Ishikawa (cell line): ENCODE measurements at regions not wholly inside any gene's neighbourhood (a gene's known extent, or its start where the extent isn't known, plus 50 kb on each side); places are given as distances from the start of the nearest gene placed in this dataset.

Experiments
- CEBPB ChIP-seq: IDR thresholded peaks from 2 replicates; pipeline ENCODE4 v1.6.1; 2012
- CREB1 ChIP-seq: IDR thresholded peaks from 2 replicates; pipeline ENCODE4 v1.6.1; 2012; ENCODE audit warnings: low read depth
- EGR1 ChIP-seq: IDR thresholded peaks from 2 replicates; pipeline ENCODE4 v1.6.1; 2012
- EP300 ChIP-seq: IDR thresholded peaks from 2 replicates; pipeline ENCODE4 v1.6.1; 2012; ENCODE audit warnings: borderline replicate concordance
- FOXM1 ChIP-seq: IDR thresholded peaks from 2 replicates; pipeline ENCODE4 v1.6.1; 2012; ENCODE audit warnings: low read depth, borderline replicate concordance
- NFIC ChIP-seq: IDR thresholded peaks from 2 replicates; pipeline ENCODE4 v1.6.1; 2012
- RAD21 ChIP-seq: IDR thresholded peaks from 2 replicates; pipeline ENCODE4 v1.6.1; 2012; ENCODE audit warnings: low read depth
- TAF1 ChIP-seq: IDR thresholded peaks from 2 replicates; pipeline ENCODE4 v1.6.1; 2012; ENCODE audit warnings: low read depth, mild to moderate bottlenecking
- TCF12 ChIP-seq: IDR thresholded peaks from 2 replicates; pipeline ENCODE4 v1.6.1; 2012; ENCODE audit warnings: low read depth
- TEAD4 ChIP-seq: IDR thresholded peaks from 2 replicates; pipeline ENCODE4 v1.6.1; 2012
- YY1 ChIP-seq: IDR thresholded peaks from 2 replicates; pipeline ENCODE4 v1.6.1; 2012; ENCODE audit warnings: low read depth
- ZBTB7A ChIP-seq: IDR thresholded peaks from 2 replicates; pipeline ENCODE4 v1.6.1; 2012; ENCODE audit warnings: low read depth
- TF ChIP-seq, protein P1 (sequence below): IDR thresholded peaks from 2 replicates; pipeline ENCODE4 v1.6.1; 2012; ENCODE audit warnings: low read depth, mild to moderate bottlenecking
- TF ChIP-seq, protein P2 (sequence below): IDR thresholded peaks from 2 replicates; pipeline ENCODE4 v1.6.1; 2012
- TF ChIP-seq, protein P3 (sequence below): IDR thresholded peaks from 2 replicates; pipeline ENCODE4 v1.6.1; 2012

DNA sequence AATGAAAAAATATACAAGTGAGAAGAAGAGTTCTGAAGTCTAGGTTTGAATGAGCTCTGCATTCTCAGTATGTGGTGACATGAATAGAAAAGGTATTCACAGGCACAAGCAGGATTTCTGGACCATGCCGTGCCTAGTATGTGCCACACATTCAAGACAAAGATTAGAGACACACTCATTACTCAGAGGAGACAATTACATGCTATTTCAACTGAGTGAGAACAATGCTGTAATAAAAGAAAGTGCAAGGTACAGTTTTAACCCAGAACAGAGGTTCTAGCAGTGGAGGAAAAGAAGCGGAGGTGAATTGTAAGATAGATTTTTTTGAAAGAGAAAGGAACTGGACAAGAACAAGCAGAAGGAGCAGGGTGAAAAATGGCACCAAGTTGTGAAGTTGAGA, 121.0 kb upstream of the RASGEF1B start:
- no peak for TF ChIP-seq TCF12
- no peak for TF ChIP-seq RAD21
- TF ChIP-seq CREB1, result no peak

DNA sequence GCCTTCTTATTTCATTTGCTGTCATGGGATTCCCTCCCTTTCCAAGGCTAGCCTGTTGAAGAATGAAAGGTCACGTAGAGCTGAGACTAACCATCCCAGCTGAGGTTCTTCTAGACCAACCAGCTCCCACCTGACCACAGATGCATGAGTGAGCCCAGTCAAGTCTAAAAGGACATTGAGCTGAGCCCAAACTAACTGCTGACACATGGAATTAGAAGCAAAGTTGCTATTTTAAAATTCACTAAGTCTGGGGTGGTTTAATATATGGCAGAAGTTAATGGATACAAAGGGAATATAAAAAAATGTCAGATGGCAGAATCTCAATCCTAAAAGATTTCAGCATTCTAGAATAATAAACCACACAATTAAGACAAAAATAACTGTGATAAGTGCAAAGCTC, 118.9 kb upstream of the RASGEF1B start:
- TF ChIP-seq, protein P1, sequence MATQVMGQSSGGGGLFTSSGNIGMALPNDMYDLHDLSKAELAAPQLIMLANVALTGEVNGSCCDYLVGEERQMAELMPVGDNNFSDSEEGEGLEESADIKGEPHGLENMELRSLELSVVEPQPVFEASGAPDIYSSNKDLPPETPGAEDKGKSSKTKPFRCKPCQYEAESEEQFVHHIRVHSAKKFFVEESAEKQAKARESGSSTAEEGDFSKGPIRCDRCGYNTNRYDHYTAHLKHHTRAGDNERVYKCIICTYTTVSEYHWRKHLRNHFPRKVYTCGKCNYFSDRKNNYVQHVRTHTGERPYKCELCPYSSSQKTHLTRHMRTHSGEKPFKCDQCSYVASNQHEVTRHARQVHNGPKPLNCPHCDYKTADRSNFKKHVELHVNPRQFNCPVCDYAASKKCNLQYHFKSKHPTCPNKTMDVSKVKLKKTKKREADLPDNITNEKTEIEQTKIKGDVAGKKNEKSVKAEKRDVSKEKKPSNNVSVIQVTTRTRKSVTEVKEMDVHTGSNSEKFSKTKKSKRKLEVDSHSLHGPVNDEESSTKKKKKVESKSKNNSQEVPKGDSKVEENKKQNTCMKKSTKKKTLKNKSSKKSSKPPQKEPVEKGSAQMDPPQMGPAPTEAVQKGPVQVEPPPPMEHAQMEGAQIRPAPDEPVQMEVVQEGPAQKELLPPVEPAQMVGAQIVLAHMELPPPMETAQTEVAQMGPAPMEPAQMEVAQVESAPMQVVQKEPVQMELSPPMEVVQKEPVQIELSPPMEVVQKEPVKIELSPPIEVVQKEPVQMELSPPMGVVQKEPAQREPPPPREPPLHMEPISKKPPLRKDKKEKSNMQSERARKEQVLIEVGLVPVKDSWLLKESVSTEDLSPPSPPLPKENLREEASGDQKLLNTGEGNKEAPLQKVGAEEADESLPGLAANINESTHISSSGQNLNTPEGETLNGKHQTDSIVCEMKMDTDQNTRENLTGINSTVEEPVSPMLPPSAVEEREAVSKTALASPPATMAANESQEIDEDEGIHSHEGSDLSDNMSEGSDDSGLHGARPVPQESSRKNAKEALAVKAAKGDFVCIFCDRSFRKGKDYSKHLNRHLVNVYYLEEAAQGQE, result no peak
- TF ChIP-seq CEBPB (no peak), ZBTB7A (no peak), CREB1 (no peak), YY1 (no peak), TCF12 (no peak), NFIC (no peak), FOXM1 (no peak), TEAD4 (no peak), EP300 (no peak), TAF1 (no peak), RAD21 (no peak), EGR1 (no peak)
- TF ChIP-seq, protein P2, sequence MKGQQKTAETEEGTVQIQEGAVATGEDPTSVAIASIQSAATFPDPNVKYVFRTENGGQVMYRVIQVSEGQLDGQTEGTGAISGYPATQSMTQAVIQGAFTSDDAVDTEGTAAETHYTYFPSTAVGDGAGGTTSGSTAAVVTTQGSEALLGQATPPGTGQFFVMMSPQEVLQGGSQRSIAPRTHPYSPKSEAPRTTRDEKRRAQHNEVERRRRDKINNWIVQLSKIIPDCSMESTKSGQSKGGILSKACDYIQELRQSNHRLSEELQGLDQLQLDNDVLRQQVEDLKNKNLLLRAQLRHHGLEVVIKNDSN, result no peak
- TF ChIP-seq, protein P3, sequence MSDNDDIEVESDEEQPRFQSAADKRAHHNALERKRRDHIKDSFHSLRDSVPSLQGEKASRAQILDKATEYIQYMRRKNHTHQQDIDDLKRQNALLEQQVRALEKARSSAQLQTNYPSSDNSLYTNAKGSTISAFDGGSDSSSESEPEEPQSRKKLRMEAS, result no peak

DNA sequence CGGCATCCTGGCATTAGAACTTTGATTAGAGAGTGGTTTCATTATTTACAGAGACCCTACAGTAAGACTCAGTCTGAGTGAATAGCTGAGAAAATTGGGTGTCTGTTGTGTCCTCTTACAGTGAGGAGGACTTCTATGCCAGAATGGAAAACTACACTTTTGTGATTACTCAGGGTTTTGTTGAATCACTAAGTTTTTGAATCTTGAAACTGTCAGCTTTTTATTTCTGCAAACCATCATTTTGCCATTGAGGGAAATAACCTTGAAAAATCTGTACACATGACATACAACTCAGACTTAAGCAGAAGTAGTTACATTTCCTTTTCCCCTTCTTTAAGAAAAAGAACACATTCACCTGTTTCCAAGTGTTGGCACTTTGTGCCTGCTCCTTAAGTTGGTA, 117.6 kb upstream of the RASGEF1B start:
- TF ChIP-seq, protein P1, result no peak
- TF ChIP-seq FOXM1 (no peak), RAD21 (no peak), CREB1 (no peak), YY1 (no peak), EGR1 (no peak), CEBPB (no peak), TCF12 (no peak), ZBTB7A (no peak), TEAD4 (no peak), TAF1 (no peak), NFIC (no peak), EP300 (no peak)
- TF ChIP-seq, protein P3, result no peak
- TF ChIP-seq, protein P2, result no peak

DNA sequence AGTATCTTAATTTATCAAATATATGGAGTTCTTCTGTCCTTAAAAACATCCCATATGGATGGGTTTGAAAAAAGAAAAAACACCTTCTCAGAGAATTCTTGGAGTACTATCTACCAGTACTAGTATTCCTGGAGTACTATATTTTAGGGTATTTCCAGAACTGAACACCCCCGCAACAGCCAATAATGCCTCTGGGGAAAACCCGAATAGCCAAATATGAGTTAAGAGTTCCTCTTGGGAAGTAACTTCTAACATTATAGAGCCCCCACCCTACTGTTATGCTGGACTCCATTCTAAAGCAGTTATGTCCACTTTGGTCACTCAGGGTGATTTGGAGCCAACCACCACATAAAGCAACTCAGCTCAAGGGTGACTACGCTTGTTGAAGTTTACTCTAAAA, 115.0 kb upstream of the RASGEF1B start:
- TF ChIP-seq, protein P2, result no peak
- TF ChIP-seq CEBPB (no peak), TAF1 (no peak), ZBTB7A (no peak)
- TF ChIP-seq, protein P1, result no peak
